ENCODE measurements at regions not wholly inside any gene's neighbourhood (a gene's known extent, or its start where the extent isn't known, plus 50 kb on each side); places are given as distances from the start of the nearest gene placed in this dataset.

- intact Hi-C loops (cut with micrococcal nuclease), result no loop called here
- TF ChIP-seq ZFX (IDR thresholded peaks at IDR 0.05) (no peak), RAD21 (IDR thresholded peaks at IDR 0.05; ENCODE audit: low read depth) (peak; percentile 43)
- no peak for DNase-seq (ENCODE audit: low read depth, low spot score)
- Histone ChIP-seq H3K4me1 (ENCODE audit: control insufficient read depth in 1 of 2, insufficient read depth in 2 of 2, low read length in 2 of 2) (no peaks in the 10 kb centered on the region), H3K79me2 (ENCODE audit: insufficient read depth, low read length) (no peaks in the 10 kb centered on the region), H3K9me2 (ENCODE audit: insufficient read depth) (no peaks in the 10 kb centered on the region), H2AFZ (ENCODE audit: low read depth, low read length, poor library complexity, severe bottlenecking) (no peak overlapping the region), H3K9ac (ENCODE audit: low read length) (no peak overlapping the region), H4K20me1 (ENCODE audit: insufficient read depth) (no peaks in the 10 kb centered on the region), H3K9me3 (ENCODE audit: control insufficient read depth in 1 of 2, insufficient read depth in 1 of 2, low read depth in 1 of 2, low read length in 2 of 2) (no peaks in the 10 kb centered on the region), H3K27me3 (ENCODE audit: insufficient read depth, low read length) (no peaks in the 10 kb centered on the region), H3K4me3 (replicated peaks in 1 of 2; ENCODE audit: low read depth in 1 of 2, low read length in 2 of 2) (no peak overlapping the region), H3K36me3 (ENCODE audit: control insufficient read depth in 1 of 2, insufficient read depth in 2 of 2, low read length in 2 of 2) (no peaks in the 10 kb centered on the region), H3K4me2 (ENCODE audit: low read length) (no peak overlapping the region), H3K27ac (ENCODE audit: low read depth, low read length) (no peak overlapping the region)
- POLR2A ChIA-PET, result no interaction called here
- RAD21 ChIA-PET (ENCODE audit: low non-redundant PET in 1 of 2, low total read pairs in 2 of 2, uncharacterized antibody in 2 of 2, unreplicated experiment in 2 of 2), result no interaction called here
- no peak for ATAC-seq
- BruUV-seq (replicated peaks), result no TSS peak
- CTCF ChIA-PET, result no interaction called here
Measured at GRCh38 chr6:156068881-156069280, 613.2 kb upstream of the NOX3 start.

- no peak overlapping the region for H3K27ac ChIP-seq (ENCODE audit: low read depth, low read length)
- ATAC-seq (no peak), DNase-seq (ENCODE audit: low read depth, low spot score) (no peak)
- no peaks in the 10 kb centered on the region for H3K79me2 ChIP-seq (ENCODE audit: insufficient read depth, low read length)
- ChIA-PET CTCF (no interaction called here), POLR2A (no interaction called here), RAD21 (ENCODE audit: low non-redundant PET in 1 of 2, low total read pairs in 2 of 2, uncharacterized antibody in 2 of 2, unreplicated experiment in 2 of 2) (no interaction called here)
- no peaks in the 10 kb centered on the region for H3K4me1 ChIP-seq (ENCODE audit: control insufficient read depth in 1 of 2, insufficient read depth in 2 of 2, low read length in 2 of 2)
- no peaks in the 10 kb centered on the region for H3K9me2 ChIP-seq (ENCODE audit: insufficient read depth)
- BruUV-seq (replicated peaks), result no TSS peak
- no peak overlapping the region for H3K4me2 ChIP-seq (ENCODE audit: low read length)
- no peaks in the 10 kb centered on the region for H3K36me3 ChIP-seq (ENCODE audit: control insufficient read depth in 1 of 2, insufficient read depth in 2 of 2, low read length in 2 of 2)
- H3K4me3 ChIP-seq (replicated peaks in 1 of 2; ENCODE audit: low read depth in 1 of 2, low read length in 2 of 2), result no peak overlapping the region
- no peaks in the 10 kb centered on the region for H3K9me3 ChIP-seq (ENCODE audit: control insufficient read depth in 1 of 2, insufficient read depth in 1 of 2, low read depth in 1 of 2, low read length in 2 of 2)
- no peak overlapping the region for H2AFZ ChIP-seq (ENCODE audit: low read depth, low read length, poor library complexity, severe bottlenecking)
- no peaks in the 10 kb centered on the region for H4K20me1 ChIP-seq (ENCODE audit: insufficient read depth)
- H3K9ac ChIP-seq (ENCODE audit: low read length), result no peak overlapping the region
- intact Hi-C loops (cut with micrococcal nuclease), result no loop called here
- H3K27me3 ChIP-seq (ENCODE audit: insufficient read depth, low read length), result no peaks in the 10 kb centered on the region
- TF ChIP-seq ZFX (IDR thresholded peaks at IDR 0.05), result no peak
- TF ChIP-seq REST (IDR thresholded peaks at IDR 0.05; ENCODE audit: low read depth), result no peak
- TF ChIP-seq SRF (IDR thresholded peaks at IDR 0.05; ENCODE audit: low read depth), result no peak
- TF ChIP-seq EZH2phosphoT487 (IDR thresholded peaks at IDR 0.05; ENCODE audit: borderline replicate concordance), result no peak
- TF ChIP-seq ZNF274 (IDR thresholded peaks at IDR 0.05; ENCODE audit: low read depth, low read length), result no peak
- TF ChIP-seq EZH2 (IDR thresholded peaks at IDR 0.05), result no peak
- no peak for TF ChIP-seq POLR2AphosphoS5 (IDR thresholded peaks at IDR 0.05; ENCODE audit: low read depth, low read length)
- no peak for TF ChIP-seq RAD21 (IDR thresholded peaks at IDR 0.05; ENCODE audit: low read depth)
- no peak for TF ChIP-seq SP1 (IDR thresholded peaks at IDR 0.05; ENCODE audit: low read depth)
- no peak for TF ChIP-seq EGR1 (IDR thresholded peaks at IDR 0.05; ENCODE audit: low read depth)
- TF ChIP-seq MAX (IDR thresholded peaks at IDR 0.05), result no peak
- TF ChIP-seq ELF1 (IDR thresholded peaks at IDR 0.05; ENCODE audit: borderline replicate concordance, low read depth), result no peak
- no peak for TF ChIP-seq CTCF (IDR thresholded peaks at IDR 0.05 in 2 of 3, conservative IDR thresholded peaks at IDR 0.05 in 1 of 3; ENCODE audit: borderline replicate concordance in 1 of 3, insufficient read depth in 1 of 3, low read depth in 2 of 3, low read length in 2 of 3)
- no peak for TF ChIP-seq SIN3A (IDR thresholded peaks at IDR 0.05; ENCODE audit: low read depth)
Measured at GRCh38 chr6:156065849-156066248, 610.2 kb upstream of the NOX3 start.
